Suprapubic skin (tissue), 4 donors: ENCODE measurements at regions not wholly inside any gene's neighbourhood (a gene's known extent, or its start where the extent isn't known, plus 50 kb on each side); places are given as distances from the start of the nearest gene placed in this dataset.
A peak's percentile ranks its signal among the peaks of the same experiment; 100 is the strongest.

ENCODE experiments used
- DNase-seq, 2 donors: peaks; one replicate each; pipeline ENCODE4 v3.0.0-alpha.2; 2019; ENCODE audit warnings: low spot score in 2 of 2
- H3K27ac ChIP-seq: fragments of 200-600 bp; sonication (generic); one replicate; pipeline ENCODE4 v1.5.1; 2019
- H3K27me3 ChIP-seq: fragments of 200-600 bp; sonication (generic); one replicate; pipeline ENCODE4 v1.5.1; 2019
- H3K36me3 ChIP-seq: fragments of 200-600 bp; sonication (generic); one replicate; pipeline ENCODE4 v1.5.1; 2019
- H3K4me1 ChIP-seq: fragments of 200-600 bp; sonication (generic); one replicate; pipeline ENCODE4 v1.5.1; 2019
- H3K4me3 ChIP-seq: fragments of 200-600 bp; sonication (generic); one replicate; pipeline ENCODE4 v1.5.1; 2019; ENCODE audit warnings: mild to moderate bottlenecking
- H3K9me3 ChIP-seq: fragments of 200-600 bp; sonication (generic); one replicate; pipeline ENCODE4 v1.5.1; 2019
- EP300 ChIP-seq: sonication (generic); formaldehyde crosslinking; IDR thresholded peaks from one replicate; pipeline ENCODE4 v1.6.1; 2017; ENCODE audit warnings: antibody characterized with exemption
- POLR2A ChIP-seq, 2 donors: fragments of 450-650 bp; IDR thresholded peaks; one replicate each; pipeline ENCODE4 v1.6.1; 2017; ENCODE audit warnings: antibody characterized with exemption in 2 of 2, mild to moderate bottlenecking in 2 of 2, moderate library complexity in 2 of 2
- POLR2AphosphoS5 ChIP-seq, 3 donors: sonication (generic); formaldehyde crosslinking; IDR thresholded peaks; one replicate each; pipeline ENCODE4 v1.6.1; 2017; ENCODE audit warnings: antibody characterized with exemption in 3 of 3
- WGBS: methylation state at CpG from one replicate; pipeline ENCODE4 v1.1.5; 2018; 5-methylcytosine and 5-hydroxymethylcytosine counted together
- TF ChIP-seq, protein P1 (sequence below), 2 donors: fragments of 200-600 bp in 1 of 2; fragments of 450-650 bp in 1 of 2; sonication (generic) in 1 of 2; IDR thresholded peaks; one replicate each; pipeline ENCODE4 v1.5.1; 2016 to 2019; ENCODE audit warnings: antibody characterized with exemption in 2 of 2, mild to moderate bottlenecking in 1 of 2, moderate library complexity in 1 of 2

DNA sequence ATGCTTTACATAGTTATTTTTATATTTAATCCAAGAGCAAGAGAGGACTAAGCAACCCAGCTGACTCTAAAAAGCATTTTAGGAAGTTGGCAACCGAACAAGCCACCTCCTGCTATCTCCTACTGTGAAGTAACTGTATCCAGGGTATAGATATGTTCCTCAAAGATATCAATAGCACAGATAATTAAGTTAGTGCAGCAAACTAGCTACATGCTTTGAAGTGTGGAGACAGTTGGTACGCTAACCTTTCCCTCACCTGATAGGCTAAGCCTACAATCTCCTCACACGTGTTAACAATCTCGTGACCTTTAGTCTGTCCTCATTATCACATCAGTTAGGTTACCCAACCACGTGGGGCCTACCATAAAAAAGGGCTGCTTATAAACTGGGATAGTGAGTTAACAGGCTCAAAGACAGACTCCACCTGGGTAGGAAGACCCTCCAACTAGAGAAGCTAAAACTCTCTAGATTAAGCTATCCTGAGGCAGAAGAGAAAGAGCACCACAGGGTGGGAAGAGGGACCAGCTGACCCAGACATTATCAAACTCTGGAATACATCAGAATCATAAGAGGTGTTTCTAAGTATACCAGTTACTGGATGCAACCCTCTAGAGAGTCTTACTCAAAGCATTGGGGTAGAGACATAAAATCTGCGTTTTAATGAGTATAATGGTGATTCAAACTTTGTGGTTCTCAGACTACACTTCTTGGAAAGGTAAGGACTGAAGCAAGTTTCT, 340.1 kb upstream of the ESRRG start:
- TF ChIP-seq, protein P1, sequence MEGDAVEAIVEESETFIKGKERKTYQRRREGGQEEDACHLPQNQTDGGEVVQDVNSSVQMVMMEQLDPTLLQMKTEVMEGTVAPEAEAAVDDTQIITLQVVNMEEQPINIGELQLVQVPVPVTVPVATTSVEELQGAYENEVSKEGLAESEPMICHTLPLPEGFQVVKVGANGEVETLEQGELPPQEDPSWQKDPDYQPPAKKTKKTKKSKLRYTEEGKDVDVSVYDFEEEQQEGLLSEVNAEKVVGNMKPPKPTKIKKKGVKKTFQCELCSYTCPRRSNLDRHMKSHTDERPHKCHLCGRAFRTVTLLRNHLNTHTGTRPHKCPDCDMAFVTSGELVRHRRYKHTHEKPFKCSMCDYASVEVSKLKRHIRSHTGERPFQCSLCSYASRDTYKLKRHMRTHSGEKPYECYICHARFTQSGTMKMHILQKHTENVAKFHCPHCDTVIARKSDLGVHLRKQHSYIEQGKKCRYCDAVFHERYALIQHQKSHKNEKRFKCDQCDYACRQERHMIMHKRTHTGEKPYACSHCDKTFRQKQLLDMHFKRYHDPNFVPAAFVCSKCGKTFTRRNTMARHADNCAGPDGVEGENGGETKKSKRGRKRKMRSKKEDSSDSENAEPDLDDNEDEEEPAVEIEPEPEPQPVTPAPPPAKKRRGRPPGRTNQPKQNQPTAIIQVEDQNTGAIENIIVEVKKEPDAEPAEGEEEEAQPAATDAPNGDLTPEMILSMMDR (IDR thresholded peaks at IDR 0.05), result no peak
- TF ChIP-seq POLR2AphosphoS5 (IDR thresholded peaks at IDR 0.05), result no peak

GRCh38 chr1:217062586-217062985, 339.4 kb upstream of the ESRRG start:
- 42% methylated on average over 3 of the region's 3 CpGs for WGBS
- Histone ChIP-seq H3K36me3 (no peaks in the 10 kb centered on the region), H3K4me3 (no peak overlapping the region), H3K4me1 (no peaks in the 10 kb centered on the region), H3K9me3 (no peaks in the 10 kb centered on the region), H3K27ac (peak overlapping the region; percentile 49), H3K27me3 (no peaks in the 10 kb centered on the region)
- DNase-seq, result no peak
- no peak for TF ChIP-seq POLR2A (IDR thresholded peaks at IDR 0.05)
- TF ChIP-seq, protein P1 (IDR thresholded peaks at IDR 0.05), result no peak
- no peak for TF ChIP-seq EP300
- no peak for TF ChIP-seq POLR2AphosphoS5 (IDR thresholded peaks at IDR 0.05)

More for the DNA sequence above, 340.1 kb upstream of the ESRRG start:
- Histone ChIP-seq H3K36me3 (no peaks in the 10 kb centered on the region), H3K27me3 (no peaks in the 10 kb centered on the region), H3K27ac (peak overlapping the region; percentile 32), H3K4me1 (no peaks in the 10 kb centered on the region), H3K9me3 (no peaks in the 10 kb centered on the region), H3K4me3 (no peak overlapping the region)
- WGBS, result 57% methylated on average over 6 of the region's 6 CpGs
- no peak for DNase-seq

DNA sequence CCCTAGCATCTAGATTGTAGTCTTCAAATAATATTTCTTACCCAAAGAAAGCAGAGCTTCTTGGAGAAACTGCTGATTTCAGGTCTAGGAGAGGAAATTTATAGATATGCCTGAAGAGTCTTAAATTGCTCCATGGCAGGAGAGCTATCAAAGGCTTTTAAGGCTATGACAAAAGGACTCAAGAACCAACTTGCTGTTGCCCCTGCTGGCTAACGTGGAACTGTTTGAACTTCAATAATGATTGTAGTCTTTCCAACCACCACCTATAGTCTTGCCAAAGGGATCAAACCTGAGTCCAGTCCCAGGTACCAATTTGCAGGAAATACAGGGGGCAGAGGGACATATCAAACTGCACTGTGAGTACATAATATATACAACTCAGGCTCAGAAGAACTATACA, 336.2 kb upstream of the ESRRG start:
- Histone ChIP-seq H3K4me3 (no peak overlapping the region), H3K9me3 (no peaks in the 10 kb centered on the region), H3K27ac (no peak overlapping the region), H3K4me1 (no peaks in the 10 kb centered on the region), H3K27me3 (no peaks in the 10 kb centered on the region), H3K36me3 (no peaks in the 10 kb centered on the region)
- 62% methylated on average over 1 of the region's 1 CpG for WGBS
- DNase-seq, result no peak
- no peak for TF ChIP-seq POLR2A (IDR thresholded peaks at IDR 0.05)
- TF ChIP-seq POLR2AphosphoS5 (IDR thresholded peaks at IDR 0.05), result no peak
- no peak for TF ChIP-seq EP300
- TF ChIP-seq, protein P1 (IDR thresholded peaks at IDR 0.05), result no peak

GRCh38 chr1:217053676-217054075, 330.4 kb upstream of the ESRRG start:
- H3K9me3 ChIP-seq, result no peaks in the 10 kb centered on the region
- H3K27ac ChIP-seq, result no peak overlapping the region
- no peaks in the 10 kb centered on the region for H3K36me3 ChIP-seq
- DNase-seq, result no peak
- TF ChIP-seq EP300 (no peak), POLR2A (IDR thresholded peaks at IDR 0.05) (no peak), POLR2AphosphoS5 (IDR thresholded peaks at IDR 0.05) (no peak)
- TF ChIP-seq, protein P1 (IDR thresholded peaks at IDR 0.05), result no peak
- H3K4me3 ChIP-seq, result no peak overlapping the region
- no peaks in the 10 kb centered on the region for H3K27me3 ChIP-seq
- no peaks in the 10 kb centered on the region for H3K4me1 ChIP-seq
- 69% methylated on average over 3 of the region's 3 CpGs for WGBS

- no peak for DNase-seq
- Histone ChIP-seq H3K4me1 (no peaks in the 10 kb centered on the region), H3K36me3 (no peaks in the 10 kb centered on the region), H3K27ac (no peak overlapping the region), H3K9me3 (no peaks in the 10 kb centered on the region), H3K27me3 (no peaks in the 10 kb centered on the region), H3K4me3 (no peak overlapping the region)
- TF ChIP-seq POLR2A (IDR thresholded peaks at IDR 0.05) (no peak), POLR2AphosphoS5 (IDR thresholded peaks at IDR 0.05) (no peak), EP300 (no peak)
- 23% methylated on average over 2 of the region's 2 CpGs for WGBS
These were observed 329.4 kb upstream of the ESRRG start for GRCh38 chr1:217052626-217053025.

- H3K36me3 ChIP-seq, result no peaks in the 10 kb centered on the region
- no peaks in the 10 kb centered on the region for H3K9me3 ChIP-seq
- no peaks in the 10 kb centered on the region for H3K27me3 ChIP-seq
- H3K4me1 ChIP-seq, result no peaks in the 10 kb centered on the region
- 37% methylated on average over 2 of the region's 2 CpGs for WGBS
- no peak overlapping the region for H3K27ac ChIP-seq
- no peak for DNase-seq
- TF ChIP-seq POLR2AphosphoS5 (IDR thresholded peaks at IDR 0.05) (no peak), POLR2A (IDR thresholded peaks at IDR 0.05) (no peak), EP300 (no peak)
- TF ChIP-seq, protein P1 (IDR thresholded peaks at IDR 0.05), result no peak
- H3K4me3 ChIP-seq, result no peak overlapping the region
These were observed 329.0 kb upstream of the ESRRG start for GRCh38 chr1:217052196-217052595.
